ENCODE measurements at regions not wholly inside any gene's neighbourhood (a gene's known extent, or its start where the extent isn't known, plus 50 kb on each side); places are given as distances from the start of the nearest gene placed in this dataset.

GRCh38 chr19:5211217-5211822, 129.3 kb downstream of the PTPRS start:
- Histone ChIP-seq H3K4me1 (ENCODE audit: control insufficient read depth in 1 of 2, insufficient read depth in 2 of 2, low read length in 2 of 2) (no peaks in the 10 kb centered on the region), H3K36me3 (replicated peaks in 1 of 2; ENCODE audit: control insufficient read depth in 1 of 2, insufficient read depth in 2 of 2, low read length in 2 of 2) (no peaks in the 10 kb centered on the region), H3K27me3 (ENCODE audit: control insufficient read depth in 2 of 2, insufficient read depth in 2 of 2, low read length in 2 of 2) (no peaks in the 10 kb centered on the region), H3K9me3 (replicated peaks in 1 of 2; ENCODE audit: control insufficient read depth in 1 of 2, insufficient read depth in 1 of 2, low read length in 2 of 2) (peaks cover 0 to 15% of the 10 kb centered on the region in 2 donors), H3K79me2 (ENCODE audit: insufficient read depth, low read length) (no peaks in the 10 kb centered on the region), H3K9ac (ENCODE audit: insufficient read depth, low read length, poor library complexity, severe bottlenecking) (no peak overlapping the region), H2AFZ (ENCODE audit: insufficient read depth, low read depth, low read length, poor library complexity, severe bottlenecking) (no peak overlapping the region), H3K4me2 (replicated peaks; ENCODE audit: extremely low read depth, low read length, poor library complexity, severe bottlenecking) (no peak overlapping the region), H3K27ac (ENCODE audit: low read depth in 1 of 2, low read length in 2 of 2) (no peak overlapping the region), H4K20me1 (ENCODE audit: insufficient read depth, low read length) (no peaks in the 10 kb centered on the region), H3K4me3 (replicated peaks in 1 of 3; ENCODE audit: low read depth in 2 of 3, low read length in 3 of 3) (no peak overlapping the region)
- Mint-ChIP-seq H3K9me3 (peaks cover 0 to 7% (median 2%) of the 10 kb centered on the region in 7 donors), H3K27me3 (ENCODE audit: low read depth in 3 of 3) (peaks cover 0 to 2% (median 0%) of the 10 kb centered on the region in 3 donors), H3K27ac (no peak overlapping the region), H3K36me3 (no peaks in the 10 kb centered on the region), H3K4me3 (no peak overlapping the region), H3K4me1 (no peaks in the 10 kb centered on the region)
- WGBS (ENCODE audit: insufficient coverage): 100% methylated on average over 7 of the region's 9 CpGs
- no peak for TF ChIP-seq CTCF (IDR thresholded peaks at IDR 0.05)
- DNase-seq: no peak
- intact Hi-C loops (cut with micrococcal nuclease): no loop called here

DNA sequence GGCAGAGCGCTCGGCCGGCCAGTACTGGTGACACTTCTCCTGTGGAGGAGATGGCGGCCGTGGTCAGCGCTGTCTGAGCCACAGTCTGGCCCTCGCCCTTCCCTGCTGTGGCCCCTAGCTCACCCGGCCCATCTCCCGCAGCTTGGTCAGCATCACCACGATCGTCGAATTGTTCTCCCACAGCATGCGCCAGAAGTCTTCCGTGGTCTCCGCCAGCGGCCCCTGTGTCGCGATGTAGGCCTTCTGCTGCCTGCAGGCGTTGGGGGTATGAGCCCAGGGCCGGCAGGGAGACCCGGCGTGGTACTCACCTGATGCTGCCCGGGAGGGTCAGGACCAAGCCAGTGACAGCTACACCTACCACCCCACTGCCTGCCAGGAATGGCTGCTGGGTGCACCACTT, 130.1 kb downstream of the PTPRS start:
- Histone ChIP-seq H3K4me1 (ENCODE audit: control insufficient read depth in 1 of 2, insufficient read depth in 2 of 2, low read length in 2 of 2) (peaks cover 0 to 7% of the 10 kb centered on the region in 2 donors), H3K36me3 (replicated peaks in 1 of 2; ENCODE audit: control insufficient read depth in 1 of 2, insufficient read depth in 2 of 2, low read length in 2 of 2) (no peaks in the 10 kb centered on the region), H3K27me3 (ENCODE audit: control insufficient read depth in 2 of 2, insufficient read depth in 2 of 2, low read length in 2 of 2) (no peaks in the 10 kb centered on the region), H3K4me3 (replicated peaks in 1 of 3; ENCODE audit: low read depth in 2 of 3, low read length in 3 of 3) (no peak overlapping the region), H3K27ac (ENCODE audit: low read depth in 1 of 2, low read length in 2 of 2) (no peak overlapping the region), H3K79me2 (ENCODE audit: insufficient read depth, low read length) (no peaks in the 10 kb centered on the region), H2AFZ (ENCODE audit: insufficient read depth, low read depth, low read length, poor library complexity, severe bottlenecking) (no peak overlapping the region), H3K9me3 (replicated peaks in 1 of 2; ENCODE audit: control insufficient read depth in 1 of 2, insufficient read depth in 1 of 2, low read length in 2 of 2) (peaks cover 0 to 15% of the 10 kb centered on the region in 2 donors), H4K20me1 (ENCODE audit: insufficient read depth, low read length) (no peaks in the 10 kb centered on the region), H3K4me2 (replicated peaks; ENCODE audit: extremely low read depth, low read length, poor library complexity, severe bottlenecking) (no peak overlapping the region), H3K9ac (ENCODE audit: insufficient read depth, low read length, poor library complexity, severe bottlenecking) (no peak overlapping the region)
- intact Hi-C loops (cut with micrococcal nuclease): no loop called here
- Mint-ChIP-seq H3K9me3 (peaks cover 0 to 7% (median 2%) of the 10 kb centered on the region in 7 donors), H3K4me3 (no peak overlapping the region), H3K27ac (no peak overlapping the region), H3K4me1 (peaks cover 6% of the 10 kb centered on the region), H3K27me3 (ENCODE audit: low read depth in 3 of 3) (peaks cover 0 to 2% (median 0%) of the 10 kb centered on the region in 3 donors), H3K36me3 (no peaks in the 10 kb centered on the region)
- TF ChIP-seq CTCF (IDR thresholded peaks at IDR 0.05): no peak
- DNase-seq: no peak
- whole genome bisulfite sequencing (ENCODE audit: insufficient coverage): 97% methylated on average over 23 of the region's 23 CpGs

All from CD14-positive monocyte (primary cell).